ENCODE measurements at regions not wholly inside any gene's neighbourhood (a gene's known extent, or its start where the extent isn't known, plus 50 kb on each side); places are given as distances from the start of the nearest gene placed in this dataset.

DNA sequence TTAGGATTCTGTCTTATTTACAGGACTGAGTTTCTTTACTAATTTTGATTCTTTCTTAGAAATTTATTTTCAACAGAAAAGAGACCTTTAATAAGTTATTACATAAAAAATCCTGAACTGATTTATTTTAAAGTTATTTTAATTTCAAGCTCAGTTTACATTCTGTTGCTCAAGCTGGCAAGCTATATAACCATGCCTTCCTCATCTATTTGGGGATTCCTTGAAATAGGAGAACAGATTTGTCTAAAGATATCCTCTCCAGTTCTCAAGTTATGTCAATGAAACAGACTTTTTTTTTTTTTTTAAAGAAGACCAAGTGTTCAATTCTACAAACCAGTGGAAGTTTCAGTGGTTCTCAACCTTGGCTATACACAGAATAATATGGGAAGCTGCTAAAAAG is 103.3 kb upstream of the TRHDE start:
- no peaks in the 10 kb centered on the region for H3K27me3 ChIP-seq (ENCODE audit: control insufficient read depth, insufficient read depth, low read length)
- H3K79me2 ChIP-seq (ENCODE audit: control insufficient read depth, insufficient read depth, low read length): no peaks in the 10 kb centered on the region
- H3K4me3 ChIP-seq (replicated peaks in 1 of 4; ENCODE audit: control extremely low read depth in 1 of 4, insufficient read depth in 1 of 4, low read depth in 3 of 4, low read length in 4 of 4): no peak overlapping the region
- H3K36me3 ChIP-seq (ENCODE audit: control insufficient read depth, insufficient read depth, low read length): no peaks in the 10 kb centered on the region
- H3K4me2 ChIP-seq (ENCODE audit: extremely low read depth, insufficient read depth, low read length): no peak overlapping the region
- H3K9ac ChIP-seq (ENCODE audit: insufficient read depth, low read length): no peak overlapping the region
- H2AFZ ChIP-seq (ENCODE audit: low read length): no peak overlapping the region
- TF ChIP-seq, protein P1, sequence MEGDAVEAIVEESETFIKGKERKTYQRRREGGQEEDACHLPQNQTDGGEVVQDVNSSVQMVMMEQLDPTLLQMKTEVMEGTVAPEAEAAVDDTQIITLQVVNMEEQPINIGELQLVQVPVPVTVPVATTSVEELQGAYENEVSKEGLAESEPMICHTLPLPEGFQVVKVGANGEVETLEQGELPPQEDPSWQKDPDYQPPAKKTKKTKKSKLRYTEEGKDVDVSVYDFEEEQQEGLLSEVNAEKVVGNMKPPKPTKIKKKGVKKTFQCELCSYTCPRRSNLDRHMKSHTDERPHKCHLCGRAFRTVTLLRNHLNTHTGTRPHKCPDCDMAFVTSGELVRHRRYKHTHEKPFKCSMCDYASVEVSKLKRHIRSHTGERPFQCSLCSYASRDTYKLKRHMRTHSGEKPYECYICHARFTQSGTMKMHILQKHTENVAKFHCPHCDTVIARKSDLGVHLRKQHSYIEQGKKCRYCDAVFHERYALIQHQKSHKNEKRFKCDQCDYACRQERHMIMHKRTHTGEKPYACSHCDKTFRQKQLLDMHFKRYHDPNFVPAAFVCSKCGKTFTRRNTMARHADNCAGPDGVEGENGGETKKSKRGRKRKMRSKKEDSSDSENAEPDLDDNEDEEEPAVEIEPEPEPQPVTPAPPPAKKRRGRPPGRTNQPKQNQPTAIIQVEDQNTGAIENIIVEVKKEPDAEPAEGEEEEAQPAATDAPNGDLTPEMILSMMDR (conservative IDR thresholded peaks at IDR 0.05 in 1 of 2, IDR thresholded peaks at IDR 0.05 in 1 of 2; ENCODE audit: low read depth in 1 of 2, low read length in 2 of 2): no peak
- no peak for TF ChIP-seq EZH2 (IDR thresholded peaks at IDR 0.05; ENCODE audit: low read length, missing control alignments)
- no peak for DNase-seq (ENCODE audit: low read depth in 2 of 2)
- no peak overlapping the region for H3K27ac ChIP-seq (ENCODE audit: insufficient read depth, low read length)
- H3K4me1 ChIP-seq (ENCODE audit: control insufficient read depth, extremely low read depth, insufficient read depth, low read length): no peaks in the 10 kb centered on the region
- no peaks in the 10 kb centered on the region for H3K9me3 ChIP-seq (ENCODE audit: control insufficient read depth, insufficient read depth, low read depth, low read length)
- no peaks in the 10 kb centered on the region for H4K20me1 ChIP-seq (ENCODE audit: control insufficient read depth, extremely low read depth, insufficient read depth, low read length)

DNA sequence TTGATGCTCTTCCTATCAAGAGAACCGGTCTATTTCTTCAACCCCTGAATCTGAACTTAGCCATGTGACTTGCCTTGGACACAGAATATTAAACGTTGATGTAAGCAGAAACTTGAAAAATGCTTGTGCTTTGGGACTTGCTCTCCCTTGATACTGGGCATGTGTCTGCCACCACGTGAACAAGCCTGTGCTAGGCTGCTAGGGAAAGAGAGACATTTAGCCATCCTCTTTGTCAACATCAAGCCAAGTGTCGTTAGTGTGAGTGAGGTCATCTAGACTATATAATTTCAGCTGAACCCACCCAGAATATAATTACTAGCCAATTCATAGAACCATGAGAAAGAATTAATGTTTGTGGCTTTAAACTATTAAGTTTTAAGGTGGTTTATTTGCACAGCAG is 98.2 kb upstream of the TRHDE start:
- no peak overlapping the region for H3K9ac ChIP-seq (ENCODE audit: insufficient read depth, low read length)
- H4K20me1 ChIP-seq (ENCODE audit: control insufficient read depth, extremely low read depth, insufficient read depth, low read length): no peaks in the 10 kb centered on the region
- H3K27me3 ChIP-seq (ENCODE audit: control insufficient read depth, insufficient read depth, low read length): no peaks in the 10 kb centered on the region
- no peaks in the 10 kb centered on the region for H3K9me3 ChIP-seq (ENCODE audit: control insufficient read depth, insufficient read depth, low read depth, low read length)
- H3K4me2 ChIP-seq (ENCODE audit: extremely low read depth, insufficient read depth, low read length): no peak overlapping the region
- H3K79me2 ChIP-seq (ENCODE audit: control insufficient read depth, insufficient read depth, low read length): no peaks in the 10 kb centered on the region
- H2AFZ ChIP-seq (ENCODE audit: low read length): no peak overlapping the region
- TF ChIP-seq EZH2 (IDR thresholded peaks at IDR 0.05; ENCODE audit: low read length, missing control alignments): no peak
- TF ChIP-seq, protein P1 (conservative IDR thresholded peaks at IDR 0.05 in 1 of 2, IDR thresholded peaks at IDR 0.05 in 1 of 2; ENCODE audit: low read depth in 1 of 2, low read length in 2 of 2): no peak
- H3K4me1 ChIP-seq (ENCODE audit: control insufficient read depth, extremely low read depth, insufficient read depth, low read length): no peaks in the 10 kb centered on the region
- no peak overlapping the region for H3K4me3 ChIP-seq (replicated peaks in 1 of 4; ENCODE audit: control extremely low read depth in 1 of 4, insufficient read depth in 1 of 4, low read depth in 3 of 4, low read length in 4 of 4)
- no peak overlapping the region for H3K27ac ChIP-seq (ENCODE audit: insufficient read depth, low read length)
- no peak for DNase-seq (ENCODE audit: low read depth in 2 of 2)
- H3K36me3 ChIP-seq (ENCODE audit: control insufficient read depth, insufficient read depth, low read length): no peaks in the 10 kb centered on the region

DNA sequence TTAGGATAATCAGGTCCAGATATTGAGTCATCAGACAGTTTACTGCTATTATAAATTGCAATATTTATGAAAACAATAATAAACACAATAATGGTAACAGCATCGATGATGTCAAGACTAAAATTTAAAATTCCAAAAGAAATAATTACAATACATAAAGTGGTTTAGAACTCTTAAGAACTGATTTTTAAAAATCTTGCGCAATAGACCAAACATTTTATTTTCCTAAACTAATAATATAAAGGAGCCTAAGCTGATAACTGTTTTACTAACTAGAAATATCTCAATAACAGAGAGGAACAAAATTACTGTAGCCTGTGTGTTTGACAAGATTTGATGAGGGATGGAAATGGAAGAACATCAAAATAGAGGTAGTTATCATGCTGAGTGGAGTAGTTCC is 93.9 kb upstream of the TRHDE start:
- Histone ChIP-seq H3K36me3 (ENCODE audit: control insufficient read depth, insufficient read depth, low read length) (no peaks in the 10 kb centered on the region), H4K20me1 (ENCODE audit: control insufficient read depth, extremely low read depth, insufficient read depth, low read length) (no peaks in the 10 kb centered on the region), H3K27ac (ENCODE audit: insufficient read depth, low read length) (no peak overlapping the region), H2AFZ (ENCODE audit: low read length) (no peak overlapping the region), H3K4me2 (ENCODE audit: extremely low read depth, insufficient read depth, low read length) (no peak overlapping the region), H3K79me2 (ENCODE audit: control insufficient read depth, insufficient read depth, low read length) (no peaks in the 10 kb centered on the region), H3K9ac (ENCODE audit: insufficient read depth, low read length) (no peak overlapping the region), H3K27me3 (ENCODE audit: control insufficient read depth, insufficient read depth, low read length) (no peaks in the 10 kb centered on the region), H3K4me3 (replicated peaks in 1 of 4; ENCODE audit: control extremely low read depth in 1 of 4, insufficient read depth in 1 of 4, low read depth in 3 of 4, low read length in 4 of 4) (no peak overlapping the region), H3K9me3 (ENCODE audit: control insufficient read depth, insufficient read depth, low read depth, low read length) (no peaks in the 10 kb centered on the region), H3K4me1 (ENCODE audit: control insufficient read depth, extremely low read depth, insufficient read depth, low read length) (no peaks in the 10 kb centered on the region)
- no peak for DNase-seq (ENCODE audit: low read depth in 2 of 2)
- TF ChIP-seq EZH2 (IDR thresholded peaks at IDR 0.05; ENCODE audit: low read length, missing control alignments): no peak
- TF ChIP-seq, protein P1 (conservative IDR thresholded peaks at IDR 0.05 in 1 of 2, IDR thresholded peaks at IDR 0.05 in 1 of 2; ENCODE audit: low read depth in 1 of 2, low read length in 2 of 2): no peak

All from fibroblast of lung (primary cell).